GM18517 (cell line): ENCODE measurements at regions not wholly inside any gene's neighbourhood (a gene's known extent, or its start where the extent isn't known, plus 50 kb on each side); places are given as distances from the start of the nearest gene placed in this dataset.

Experiments used
- ATAC-seq: cut with Tn5 transposase; IDR thresholded peaks from one replicate; pipeline ENCODE4 v1.9.1; 2021; ENCODE audit warnings: mild to moderate bottlenecking, moderate library complexity; ENCODE audit not compliant: unreplicated experiment

GRCh38 chr15:94745371-94745770 lies 514.0 kb downstream of the MCTP2 start:
- ATAC-seq, result no peak

- ATAC-seq, result no peak
Observed at GRCh38 chr15:94747510-94747909, 516.1 kb downstream of the MCTP2 start.

GRCh38 chr15:94749811-94750617 lies 518.7 kb downstream of the MCTP2 start:
- ATAC-seq, result peak; percentile 72

- ATAC-seq, result no peak
Observed at GRCh38 chr15:94760348-94760747, 529.0 kb downstream of the MCTP2 start.

GRCh38 chr15:94761574-94761973 lies 530.2 kb downstream of the MCTP2 start:
- no peak for ATAC-seq

- no peak for ATAC-seq
Observed at GRCh38 chr15:94769089-94769488, 537.7 kb downstream of the MCTP2 start.

- ATAC-seq, result no peak
Observed at GRCh38 chr15:94770199-94770598, 538.8 kb downstream of the MCTP2 start.

- no peak for ATAC-seq
Observed at GRCh38 chr15:94777037-94777436, 545.7 kb downstream of the MCTP2 start.

- no peak for ATAC-seq
Observed at GRCh38 chr15:94778840-94779239, 547.5 kb downstream of the MCTP2 start.

- no peak for ATAC-seq
Observed at GRCh38 chr15:94780166-94780565, 548.8 kb downstream of the MCTP2 start.

- no peak for ATAC-seq
Observed at GRCh38 chr15:94785091-94785490, 553.7 kb downstream of the MCTP2 start.

GRCh38 chr15:94791008-94791407 lies 559.6 kb downstream of the MCTP2 start:
- no peak for ATAC-seq

GRCh38 chr15:94791510-94791909 lies 560.1 kb downstream of the MCTP2 start:
- ATAC-seq, result no peak

- ATAC-seq, result no peak
Observed at GRCh38 chr15:94792196-94792595, 560.8 kb downstream of the MCTP2 start.

- no peak for ATAC-seq
Observed at GRCh38 chr15:94793207-94793606, 561.8 kb downstream of the MCTP2 start.

GRCh38 chr15:94793641-94794040 lies 562.3 kb downstream of the MCTP2 start:
- ATAC-seq, result no peak

GRCh38 chr15:94804613-94805012 lies 573.3 kb downstream of the MCTP2 start:
- no peak for ATAC-seq

- no peak for ATAC-seq
Observed at GRCh38 chr15:94815110-94815731, 583.9 kb downstream of the MCTP2 start.

GRCh38 chr15:94815914-94816313 lies 584.6 kb downstream of the MCTP2 start:
- no peak for ATAC-seq

- ATAC-seq, result no peak
Observed at GRCh38 chr15:94829887-94830884, 598.8 kb downstream of the MCTP2 start.

- ATAC-seq, result no peak
Observed at GRCh38 chr15:94834000-94834399, 602.6 kb downstream of the MCTP2 start.
